NCI-H774 (cell line): ENCODE measurements at regions not wholly inside any gene's neighbourhood (a gene's known extent, or its start where the extent isn't known, plus 50 kb on each side); places are given as distances from the start of the nearest gene placed in this dataset.

ENCODE experiments used
- DNase-seq: peaks from one replicate; lab custom pipeline; 2025; lab: John Stamatoyannopoulos, UW

- DNase-seq: no peak
These were observed 258.9 kb downstream of the METTL4 start for GRCh38 chr18:2312440-2312839.

- no peak for DNase-seq
These were observed 258.0 kb downstream of the METTL4 start for GRCh38 chr18:2313332-2313731.

GRCh38 chr18:2316082-2316750, 255.1 kb downstream of the METTL4 start:
- no peak for DNase-seq

GRCh38 chr18:2316751-2317696, 254.3 kb downstream of the METTL4 start:
- DNase-seq: no peak

GRCh38 chr18:2324459-2324858, 246.8 kb downstream of the METTL4 start:
- DNase-seq: no peak

- no peak for DNase-seq
These were observed 245.9 kb downstream of the METTL4 start for GRCh38 chr18:2325308-2325849.

GRCh38 chr18:2325933-2326332, 245.4 kb downstream of the METTL4 start:
- no peak for DNase-seq

GRCh38 chr18:2326999-2327398, 244.3 kb downstream of the METTL4 start:
- no peak for DNase-seq

GRCh38 chr18:2330764-2331163, 240.5 kb downstream of the METTL4 start:
- no peak for DNase-seq

GRCh38 chr18:2331491-2331890, 239.8 kb downstream of the METTL4 start:
- DNase-seq: no peak

GRCh38 chr18:2336690-2337392, 234.5 kb downstream of the METTL4 start:
- no peak for DNase-seq

GRCh38 chr18:2337552-2338141, 233.7 kb downstream of the METTL4 start:
- no peak for DNase-seq

GRCh38 chr18:2338601-2339000, 232.7 kb downstream of the METTL4 start:
- no peak for DNase-seq

GRCh38 chr18:2340335-2340734, 231.0 kb downstream of the METTL4 start:
- no peak for DNase-seq

GRCh38 chr18:2348003-2348402, 223.3 kb downstream of the METTL4 start:
- DNase-seq: no peak

- DNase-seq: no peak
These were observed 220.0 kb downstream of the METTL4 start for GRCh38 chr18:2351126-2351850.

- no peak for DNase-seq
These were observed 217.0 kb downstream of the METTL4 start for GRCh38 chr18:2354292-2354691.

GRCh38 chr18:2356906-2357305, 214.4 kb downstream of the METTL4 start:
- no peak for DNase-seq

- DNase-seq: no peak
These were observed 210.4 kb downstream of the METTL4 start for GRCh38 chr18:2360861-2361260.

- no peak for DNase-seq
These were observed 203.2 kb downstream of the METTL4 start for GRCh38 chr18:2368102-2368501.

- no peak for DNase-seq
These were observed 194.6 kb downstream of the METTL4 start for GRCh38 chr18:2376707-2377106.
